HG02759 (cell line): ENCODE measurements at regions not wholly inside any gene's neighbourhood (a gene's known extent, or its start where the extent isn't known, plus 50 kb on each side); places are given as distances from the start of the nearest gene placed in this dataset.

Source experiments
- ATAC-seq: cut with Tn5 transposase; IDR thresholded peaks from one replicate; pipeline ENCODE4 v1.9.1; 2021; ENCODE audit warnings: mild to moderate bottlenecking, moderate library complexity; ENCODE audit not compliant: unreplicated experiment

DNA sequence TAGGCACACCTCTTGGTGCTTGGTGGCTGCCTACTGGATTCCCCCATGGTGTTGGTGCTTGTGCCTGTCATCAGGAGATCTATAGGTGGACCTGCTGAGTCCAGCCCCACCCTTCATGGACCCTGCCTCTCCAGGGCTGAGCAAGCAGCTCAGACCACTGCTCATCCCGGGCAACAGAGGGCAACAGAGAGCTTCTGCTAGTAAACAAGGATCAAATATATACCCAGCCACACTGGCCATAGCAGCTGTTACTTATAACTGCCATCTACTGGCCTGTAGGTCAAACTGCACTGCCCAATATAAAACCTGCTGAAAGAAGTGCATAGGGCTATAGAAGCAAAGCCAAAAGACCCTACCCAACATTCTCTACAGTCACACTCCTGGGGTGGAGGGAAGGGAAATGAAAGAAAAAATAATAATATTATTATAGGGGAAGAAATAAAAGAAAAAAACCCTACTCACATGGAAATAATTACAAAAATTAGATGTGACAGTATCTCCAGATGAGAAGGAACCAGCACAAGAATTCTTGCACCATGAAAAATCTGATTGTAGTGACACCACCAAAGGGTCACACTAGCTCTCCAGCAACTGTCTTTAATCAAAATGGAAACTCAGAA, 54.9 kb upstream of the ZNF800 start:
- peak; percentile 100 for ATAC-seq

DNA sequence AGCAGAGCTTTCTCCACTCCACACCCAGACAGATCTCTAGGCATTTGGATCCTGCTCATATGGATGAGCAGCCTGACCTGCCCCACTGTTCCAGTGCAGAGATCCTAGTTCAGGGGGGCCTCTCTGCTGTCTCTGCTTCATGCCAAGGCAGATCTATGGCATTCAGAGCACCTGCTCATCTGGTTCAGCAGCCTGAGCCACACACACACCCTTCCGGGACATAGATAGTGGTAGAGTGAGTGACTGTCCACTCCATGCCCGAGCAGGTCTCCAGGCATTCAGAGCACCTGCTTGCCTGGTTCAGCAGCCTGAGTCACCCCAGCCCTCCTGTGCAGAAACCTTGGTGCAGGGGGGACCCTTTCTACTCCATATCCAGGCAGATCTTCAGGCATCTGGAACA, 54.3 kb upstream of the ZNF800 start:
- ATAC-seq, result no peak
